HL-60 (cell line): ENCODE measurements at regions not wholly inside any gene's neighbourhood (a gene's known extent, or its start where the extent isn't known, plus 50 kb on each side); places are given as distances from the start of the nearest gene placed in this dataset.
"Not testable (repeated sequence)": the region's sequence is repeated elsewhere in the genome, so short reads cannot be mapped to it uniquely, and the experiment has no call there.

Source experiments
- CTCF ChIP-seq: IDR thresholded peaks from one replicate; pipeline ENCODE4 v1.5.1; 2011; ENCODE audit warnings: low read length, control low read depth, inconsistent platforms; ENCODE audit not compliant: insufficient read depth
- POLR2AphosphoS5 ChIP-seq: IDR thresholded peaks from 2 replicates; pipeline ENCODE4 v1.6.1; 2012; ENCODE audit warnings: low read depth

GRCh38 chr7:68090256-68090655, 1093.6 kb downstream of the TYW1 start:
- not testable (repeated sequence) for TF ChIP-seq CTCF, POLR2AphosphoS5
